ENCODE measurements at regions not wholly inside any gene's neighbourhood (a gene's known extent, or its start where the extent isn't known, plus 50 kb on each side); places are given as distances from the start of the nearest gene placed in this dataset.

DNA sequence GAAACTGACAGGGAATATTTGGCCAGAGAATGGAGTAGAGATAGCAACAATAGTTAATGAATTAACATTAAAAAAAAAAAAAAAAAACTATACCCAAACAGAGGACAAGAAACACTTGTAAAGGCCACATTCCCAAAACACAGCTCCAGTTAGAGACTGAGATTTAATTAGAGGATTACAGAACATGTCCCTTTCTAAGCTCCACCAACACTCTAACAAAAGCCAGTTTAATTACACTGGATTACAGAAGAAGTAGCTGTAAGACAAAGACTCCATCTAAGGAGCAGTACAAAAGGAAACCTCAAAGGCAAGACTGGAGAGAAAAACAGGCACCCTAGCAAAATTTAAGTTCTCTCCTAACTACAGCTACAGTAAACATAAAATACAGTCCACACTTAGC lies 1247.7 kb upstream of the AGA start:
- TF ChIP-seq, protein P1, sequence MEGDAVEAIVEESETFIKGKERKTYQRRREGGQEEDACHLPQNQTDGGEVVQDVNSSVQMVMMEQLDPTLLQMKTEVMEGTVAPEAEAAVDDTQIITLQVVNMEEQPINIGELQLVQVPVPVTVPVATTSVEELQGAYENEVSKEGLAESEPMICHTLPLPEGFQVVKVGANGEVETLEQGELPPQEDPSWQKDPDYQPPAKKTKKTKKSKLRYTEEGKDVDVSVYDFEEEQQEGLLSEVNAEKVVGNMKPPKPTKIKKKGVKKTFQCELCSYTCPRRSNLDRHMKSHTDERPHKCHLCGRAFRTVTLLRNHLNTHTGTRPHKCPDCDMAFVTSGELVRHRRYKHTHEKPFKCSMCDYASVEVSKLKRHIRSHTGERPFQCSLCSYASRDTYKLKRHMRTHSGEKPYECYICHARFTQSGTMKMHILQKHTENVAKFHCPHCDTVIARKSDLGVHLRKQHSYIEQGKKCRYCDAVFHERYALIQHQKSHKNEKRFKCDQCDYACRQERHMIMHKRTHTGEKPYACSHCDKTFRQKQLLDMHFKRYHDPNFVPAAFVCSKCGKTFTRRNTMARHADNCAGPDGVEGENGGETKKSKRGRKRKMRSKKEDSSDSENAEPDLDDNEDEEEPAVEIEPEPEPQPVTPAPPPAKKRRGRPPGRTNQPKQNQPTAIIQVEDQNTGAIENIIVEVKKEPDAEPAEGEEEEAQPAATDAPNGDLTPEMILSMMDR (IDR thresholded peaks at IDR 0.05): no peak
- no peak for TF ChIP-seq POLR2A (IDR thresholded peaks at IDR 0.05)
